ENCODE measurements at regions not wholly inside any gene's neighbourhood (a gene's known extent, or its start where the extent isn't known, plus 50 kb on each side); places are given as distances from the start of the nearest gene placed in this dataset.

DNA sequence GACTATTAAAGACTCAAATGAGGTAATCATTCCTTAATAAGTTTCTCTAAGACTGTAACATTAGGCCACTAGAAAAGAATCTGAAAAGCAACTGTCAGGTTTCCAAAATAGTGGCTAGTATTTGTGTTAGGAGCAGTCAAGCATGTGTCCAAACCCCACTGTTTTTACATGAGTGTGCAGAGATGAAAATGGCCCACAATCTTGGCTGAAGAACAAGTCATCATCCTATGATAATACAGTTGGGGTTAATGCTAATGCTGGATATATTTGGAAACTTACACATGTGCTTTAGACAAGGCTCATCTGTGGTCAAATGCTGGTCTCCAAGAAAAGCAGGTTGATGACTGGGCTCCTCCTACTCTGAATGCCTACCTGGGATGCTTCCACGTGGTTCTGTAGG is 73.6 kb downstream of the MAIP1 start:
- Histone ChIP-seq H3K27me3 (ENCODE audit: insufficient read depth, poor library complexity, severe bottlenecking) (no peaks in the 10 kb centered on the region), H3K27ac (replicated peaks) (no peak overlapping the region), H3K4me3 (replicated peaks; ENCODE audit: insufficient read depth, low read length) (no peak overlapping the region)
- no peak for DNase-seq (ENCODE audit: low read depth in 1 of 2, low spot score in 1 of 2)
- TF ChIP-seq, protein P1, sequence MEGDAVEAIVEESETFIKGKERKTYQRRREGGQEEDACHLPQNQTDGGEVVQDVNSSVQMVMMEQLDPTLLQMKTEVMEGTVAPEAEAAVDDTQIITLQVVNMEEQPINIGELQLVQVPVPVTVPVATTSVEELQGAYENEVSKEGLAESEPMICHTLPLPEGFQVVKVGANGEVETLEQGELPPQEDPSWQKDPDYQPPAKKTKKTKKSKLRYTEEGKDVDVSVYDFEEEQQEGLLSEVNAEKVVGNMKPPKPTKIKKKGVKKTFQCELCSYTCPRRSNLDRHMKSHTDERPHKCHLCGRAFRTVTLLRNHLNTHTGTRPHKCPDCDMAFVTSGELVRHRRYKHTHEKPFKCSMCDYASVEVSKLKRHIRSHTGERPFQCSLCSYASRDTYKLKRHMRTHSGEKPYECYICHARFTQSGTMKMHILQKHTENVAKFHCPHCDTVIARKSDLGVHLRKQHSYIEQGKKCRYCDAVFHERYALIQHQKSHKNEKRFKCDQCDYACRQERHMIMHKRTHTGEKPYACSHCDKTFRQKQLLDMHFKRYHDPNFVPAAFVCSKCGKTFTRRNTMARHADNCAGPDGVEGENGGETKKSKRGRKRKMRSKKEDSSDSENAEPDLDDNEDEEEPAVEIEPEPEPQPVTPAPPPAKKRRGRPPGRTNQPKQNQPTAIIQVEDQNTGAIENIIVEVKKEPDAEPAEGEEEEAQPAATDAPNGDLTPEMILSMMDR (IDR thresholded peaks at IDR 0.05; ENCODE audit: insufficient read depth, low read length): no peak
- no peak for TF ChIP-seq GABPA (IDR thresholded peaks at IDR 0.05; ENCODE audit: low read depth)
- TF ChIP-seq, protein P2, sequence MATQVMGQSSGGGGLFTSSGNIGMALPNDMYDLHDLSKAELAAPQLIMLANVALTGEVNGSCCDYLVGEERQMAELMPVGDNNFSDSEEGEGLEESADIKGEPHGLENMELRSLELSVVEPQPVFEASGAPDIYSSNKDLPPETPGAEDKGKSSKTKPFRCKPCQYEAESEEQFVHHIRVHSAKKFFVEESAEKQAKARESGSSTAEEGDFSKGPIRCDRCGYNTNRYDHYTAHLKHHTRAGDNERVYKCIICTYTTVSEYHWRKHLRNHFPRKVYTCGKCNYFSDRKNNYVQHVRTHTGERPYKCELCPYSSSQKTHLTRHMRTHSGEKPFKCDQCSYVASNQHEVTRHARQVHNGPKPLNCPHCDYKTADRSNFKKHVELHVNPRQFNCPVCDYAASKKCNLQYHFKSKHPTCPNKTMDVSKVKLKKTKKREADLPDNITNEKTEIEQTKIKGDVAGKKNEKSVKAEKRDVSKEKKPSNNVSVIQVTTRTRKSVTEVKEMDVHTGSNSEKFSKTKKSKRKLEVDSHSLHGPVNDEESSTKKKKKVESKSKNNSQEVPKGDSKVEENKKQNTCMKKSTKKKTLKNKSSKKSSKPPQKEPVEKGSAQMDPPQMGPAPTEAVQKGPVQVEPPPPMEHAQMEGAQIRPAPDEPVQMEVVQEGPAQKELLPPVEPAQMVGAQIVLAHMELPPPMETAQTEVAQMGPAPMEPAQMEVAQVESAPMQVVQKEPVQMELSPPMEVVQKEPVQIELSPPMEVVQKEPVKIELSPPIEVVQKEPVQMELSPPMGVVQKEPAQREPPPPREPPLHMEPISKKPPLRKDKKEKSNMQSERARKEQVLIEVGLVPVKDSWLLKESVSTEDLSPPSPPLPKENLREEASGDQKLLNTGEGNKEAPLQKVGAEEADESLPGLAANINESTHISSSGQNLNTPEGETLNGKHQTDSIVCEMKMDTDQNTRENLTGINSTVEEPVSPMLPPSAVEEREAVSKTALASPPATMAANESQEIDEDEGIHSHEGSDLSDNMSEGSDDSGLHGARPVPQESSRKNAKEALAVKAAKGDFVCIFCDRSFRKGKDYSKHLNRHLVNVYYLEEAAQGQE (IDR thresholded peaks at IDR 0.05; ENCODE audit: insufficient replicate concordance, low read depth): no peak
- no peak for TF ChIP-seq SPI1 (IDR thresholded peaks at IDR 0.05; ENCODE audit: borderline replicate concordance, low read depth)
- TF ChIP-seq POLR2AphosphoS5 (IDR thresholded peaks at IDR 0.05; ENCODE audit: low read depth): no peak

GRCh38 chr2:200032895-200033294 is 77.5 kb downstream of the MAIP1 start:
- DNase-seq (ENCODE audit: low read depth in 1 of 2, low spot score in 1 of 2): no peak
- TF ChIP-seq GABPA (IDR thresholded peaks at IDR 0.05; ENCODE audit: low read depth): no peak
- no peak for TF ChIP-seq POLR2AphosphoS5 (IDR thresholded peaks at IDR 0.05; ENCODE audit: low read depth)
- TF ChIP-seq, protein P2 (IDR thresholded peaks at IDR 0.05; ENCODE audit: insufficient replicate concordance, low read depth): no peak
- TF ChIP-seq, protein P1 (IDR thresholded peaks at IDR 0.05; ENCODE audit: insufficient read depth, low read length): no peak
- TF ChIP-seq SPI1 (IDR thresholded peaks at IDR 0.05; ENCODE audit: borderline replicate concordance, low read depth): no peak
- no peaks in the 10 kb centered on the region for H3K27me3 ChIP-seq (ENCODE audit: insufficient read depth, poor library complexity, severe bottlenecking)
- H3K4me3 ChIP-seq (replicated peaks; ENCODE audit: insufficient read depth, low read length): no peak overlapping the region
- H3K27ac ChIP-seq (replicated peaks): no peak overlapping the region

DNA sequence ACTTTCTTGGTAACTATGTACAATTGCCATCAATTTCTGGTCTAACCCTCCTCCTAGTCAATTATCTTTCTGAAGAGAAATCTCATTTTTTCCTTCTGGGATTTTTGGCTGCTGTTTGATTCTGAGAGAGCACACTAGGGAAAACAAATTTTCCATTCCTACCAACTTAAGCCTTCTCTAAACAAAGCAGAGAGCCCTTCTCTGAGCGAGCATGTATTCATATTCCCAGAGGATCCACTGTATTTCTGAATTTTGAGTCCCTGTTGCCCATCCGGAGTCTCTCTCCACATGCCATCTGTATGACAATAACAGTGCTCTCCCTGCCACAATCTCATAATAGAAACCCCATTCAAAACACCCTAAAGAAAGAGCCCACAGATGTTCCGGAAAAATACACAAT is 78.5 kb downstream of the MAIP1 start:
- Histone ChIP-seq H3K27ac (replicated peaks) (no peak overlapping the region), H3K27me3 (ENCODE audit: insufficient read depth, poor library complexity, severe bottlenecking) (no peaks in the 10 kb centered on the region), H3K4me3 (replicated peaks; ENCODE audit: insufficient read depth, low read length) (no peak overlapping the region)
- DNase-seq (ENCODE audit: low read depth in 1 of 2, low spot score in 1 of 2): no peak
- TF ChIP-seq, protein P1 (IDR thresholded peaks at IDR 0.05; ENCODE audit: insufficient read depth, low read length): no peak
- TF ChIP-seq SPI1 (IDR thresholded peaks at IDR 0.05; ENCODE audit: borderline replicate concordance, low read depth) (no peak), GABPA (IDR thresholded peaks at IDR 0.05; ENCODE audit: low read depth) (no peak), POLR2AphosphoS5 (IDR thresholded peaks at IDR 0.05; ENCODE audit: low read depth) (no peak)
- TF ChIP-seq, protein P2 (IDR thresholded peaks at IDR 0.05; ENCODE audit: insufficient replicate concordance, low read depth): no peak

All from HL-60 (cell line).